ENCODE measurements at regions not wholly inside any gene's neighbourhood (a gene's known extent, or its start where the extent isn't known, plus 50 kb on each side); places are given as distances from the start of the nearest gene placed in this dataset.

DNA sequence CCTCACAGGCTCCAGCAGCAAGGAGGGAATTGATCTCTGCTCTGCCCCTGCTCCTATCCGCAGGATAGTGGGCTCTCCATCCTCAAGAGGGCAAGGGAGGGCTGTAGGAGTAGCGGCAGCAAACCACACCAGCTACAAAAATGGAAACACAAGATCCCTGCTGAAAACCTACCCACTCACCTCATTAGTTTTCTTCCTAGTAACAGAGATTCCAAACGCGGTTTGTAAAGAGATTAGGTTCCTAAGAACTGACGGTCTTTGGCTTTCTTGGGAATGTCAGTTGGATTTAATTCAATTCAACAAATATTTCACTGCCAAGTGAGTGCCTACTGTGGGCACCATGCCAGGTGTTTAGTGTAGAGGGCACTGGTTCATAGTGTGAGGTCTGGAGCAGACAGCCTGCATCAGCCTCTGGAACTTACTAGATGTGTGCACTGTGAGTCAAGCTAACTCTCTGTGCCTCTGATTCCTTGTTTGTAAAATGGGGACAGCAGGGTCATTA, 84.7 kb downstream of the MRPL46 start:
- no peak for TF ChIP-seq ZFX (IDR thresholded peaks at IDR 0.05; ENCODE audit: borderline replicate concordance)
- TF ChIP-seq, protein P1, sequence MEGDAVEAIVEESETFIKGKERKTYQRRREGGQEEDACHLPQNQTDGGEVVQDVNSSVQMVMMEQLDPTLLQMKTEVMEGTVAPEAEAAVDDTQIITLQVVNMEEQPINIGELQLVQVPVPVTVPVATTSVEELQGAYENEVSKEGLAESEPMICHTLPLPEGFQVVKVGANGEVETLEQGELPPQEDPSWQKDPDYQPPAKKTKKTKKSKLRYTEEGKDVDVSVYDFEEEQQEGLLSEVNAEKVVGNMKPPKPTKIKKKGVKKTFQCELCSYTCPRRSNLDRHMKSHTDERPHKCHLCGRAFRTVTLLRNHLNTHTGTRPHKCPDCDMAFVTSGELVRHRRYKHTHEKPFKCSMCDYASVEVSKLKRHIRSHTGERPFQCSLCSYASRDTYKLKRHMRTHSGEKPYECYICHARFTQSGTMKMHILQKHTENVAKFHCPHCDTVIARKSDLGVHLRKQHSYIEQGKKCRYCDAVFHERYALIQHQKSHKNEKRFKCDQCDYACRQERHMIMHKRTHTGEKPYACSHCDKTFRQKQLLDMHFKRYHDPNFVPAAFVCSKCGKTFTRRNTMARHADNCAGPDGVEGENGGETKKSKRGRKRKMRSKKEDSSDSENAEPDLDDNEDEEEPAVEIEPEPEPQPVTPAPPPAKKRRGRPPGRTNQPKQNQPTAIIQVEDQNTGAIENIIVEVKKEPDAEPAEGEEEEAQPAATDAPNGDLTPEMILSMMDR (IDR thresholded peaks at IDR 0.05): no peak
- no peak overlapping the region for H3K27ac ChIP-seq

DNA sequence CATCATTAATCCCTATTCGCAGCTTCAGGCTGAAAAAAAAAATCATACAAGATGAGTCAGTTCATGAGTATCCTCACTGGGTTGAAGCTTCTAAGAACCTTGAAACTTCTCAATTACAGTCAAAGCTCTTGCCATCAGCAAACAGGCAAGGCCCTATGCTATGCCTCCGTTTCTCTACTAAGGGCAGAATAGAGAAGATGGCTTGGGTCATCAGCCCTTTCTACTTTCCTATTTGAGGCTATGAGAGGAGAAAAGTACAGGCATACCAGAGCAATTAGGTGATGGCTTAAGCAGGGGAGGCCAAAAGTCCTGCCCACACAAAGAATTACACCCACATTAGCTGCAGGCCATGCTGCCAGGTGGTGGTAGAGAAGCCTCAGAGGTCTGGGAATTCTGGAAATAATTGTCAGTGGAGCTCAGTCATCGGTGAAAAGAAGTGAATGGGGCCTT, 89.0 kb downstream of the MRPL46 start:
- no peak overlapping the region for H3K27ac ChIP-seq
- TF ChIP-seq, protein P1 (IDR thresholded peaks at IDR 0.05): no peak
- TF ChIP-seq ZFX (IDR thresholded peaks at IDR 0.05; ENCODE audit: borderline replicate concordance): no peak

DNA sequence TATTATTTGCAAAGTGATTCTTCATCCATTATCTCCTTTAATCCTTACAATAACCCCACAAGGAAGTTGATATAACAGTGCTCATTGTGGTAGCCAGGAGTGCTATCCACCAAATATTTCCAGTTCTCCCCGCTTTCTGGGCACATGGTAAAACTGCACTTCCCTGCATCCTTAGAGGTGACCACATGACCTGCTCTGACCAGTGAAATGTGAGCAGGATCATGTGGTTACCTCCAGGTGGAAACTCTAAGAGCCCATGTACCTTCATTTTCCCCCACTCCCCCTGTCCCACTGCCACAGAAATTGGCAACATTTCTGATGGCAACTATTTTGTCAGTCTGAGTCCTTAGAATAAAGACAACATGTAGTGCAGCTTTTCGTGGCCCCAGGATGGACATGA, 89.7 kb downstream of the MRPL46 start:
- H3K27ac ChIP-seq: no peak overlapping the region
- no peak for TF ChIP-seq ZFX (IDR thresholded peaks at IDR 0.05; ENCODE audit: borderline replicate concordance)
- TF ChIP-seq, protein P1 (IDR thresholded peaks at IDR 0.05): no peak

DNA sequence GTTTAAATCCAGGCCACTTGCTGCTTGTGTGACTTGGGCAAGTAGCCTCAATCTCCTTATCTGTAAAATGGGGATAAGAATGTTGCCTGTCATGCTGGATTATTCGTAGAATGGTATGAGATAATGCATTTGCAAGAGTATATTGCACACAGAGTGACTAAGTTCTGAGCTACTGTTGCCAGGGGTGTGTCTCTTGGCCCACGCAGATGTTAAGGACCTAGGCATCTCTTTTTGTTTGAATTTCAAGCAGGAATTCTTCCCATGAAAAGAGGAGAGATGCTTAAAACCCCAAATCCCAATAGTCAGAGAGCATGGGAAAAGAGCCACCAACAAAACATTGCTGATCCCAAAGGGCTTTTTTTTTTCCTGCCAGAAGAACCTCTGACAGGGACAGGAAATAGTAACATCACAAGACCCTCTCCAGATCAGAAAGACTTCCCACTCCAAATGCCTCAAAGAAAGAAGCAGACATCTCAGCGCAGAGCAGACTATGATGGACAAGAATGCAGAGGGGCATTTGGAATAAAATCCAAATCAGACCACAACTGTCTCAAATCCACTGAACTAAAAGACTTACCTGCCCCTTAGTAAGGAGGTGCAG, 90.5 kb downstream of the MRPL46 start:
- H3K27ac ChIP-seq: no peak overlapping the region
- no peak for TF ChIP-seq ZFX (IDR thresholded peaks at IDR 0.05; ENCODE audit: borderline replicate concordance)
- TF ChIP-seq, protein P1 (IDR thresholded peaks at IDR 0.05): no peak

DNA sequence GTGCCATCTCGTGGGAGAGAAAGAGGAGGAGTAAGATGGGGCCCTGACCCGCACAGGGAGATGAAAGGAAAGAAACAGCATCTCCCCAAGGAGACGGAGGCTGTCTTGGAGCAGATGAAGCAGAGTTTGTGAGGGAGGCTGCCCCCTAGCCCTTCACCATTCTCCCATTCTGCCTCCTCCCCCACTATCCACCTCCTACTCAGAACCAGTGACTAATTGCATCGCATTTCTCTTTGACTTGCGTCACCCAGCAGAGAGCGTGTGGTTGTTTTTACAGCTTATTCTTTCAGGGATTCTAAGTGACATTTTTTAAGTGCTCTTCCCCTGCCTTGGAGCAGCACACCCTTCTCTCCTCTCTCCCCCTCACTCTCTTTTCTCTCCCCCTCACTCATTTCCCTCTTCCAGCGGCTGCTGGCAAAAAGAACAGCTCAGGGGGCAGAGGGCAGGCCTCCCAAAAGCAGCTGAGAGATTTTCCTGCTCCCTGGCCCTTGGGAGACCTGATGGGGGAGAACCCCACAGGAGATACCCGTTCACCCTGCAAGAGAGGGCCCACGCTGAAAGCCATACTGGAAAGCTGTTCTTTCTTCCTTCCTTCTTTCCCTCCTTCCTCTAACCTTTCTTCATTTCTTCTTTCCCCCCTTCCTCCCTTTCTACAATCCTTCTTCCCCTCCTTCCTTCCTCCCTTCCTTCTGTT, 91.8 kb downstream of the MRPL46 start:
- TF ChIP-seq ZFX (IDR thresholded peaks at IDR 0.05; ENCODE audit: borderline replicate concordance): no peak
- TF ChIP-seq, protein P1 (IDR thresholded peaks at IDR 0.05): no peak
- H3K27ac ChIP-seq: no peak overlapping the region

DNA sequence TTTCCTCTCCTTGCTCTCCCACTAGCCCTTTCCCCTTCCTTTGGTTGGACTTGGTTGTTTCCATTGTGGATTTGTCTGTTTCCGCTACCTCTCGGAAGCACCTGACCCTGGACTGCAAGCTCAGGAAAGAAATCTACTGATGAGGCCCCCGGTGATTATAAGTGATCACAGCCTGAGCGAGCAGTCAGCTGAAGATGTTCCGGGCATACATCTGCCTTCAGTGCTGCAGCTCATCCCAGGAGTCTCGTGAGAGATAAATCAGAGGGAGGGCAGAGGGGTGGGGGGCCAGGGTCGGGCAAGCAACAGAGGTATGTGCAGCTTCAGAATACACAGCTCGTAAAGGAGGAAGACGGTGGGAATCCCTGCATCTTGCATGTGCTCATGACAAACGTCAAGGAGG, 102.1 kb downstream of the MRPL46 start:
- TF ChIP-seq ZFX (IDR thresholded peaks at IDR 0.05; ENCODE audit: borderline replicate concordance): no peak
- TF ChIP-seq, protein P1 (IDR thresholded peaks at IDR 0.05): no peak
- no peak overlapping the region for H3K27ac ChIP-seq

DNA sequence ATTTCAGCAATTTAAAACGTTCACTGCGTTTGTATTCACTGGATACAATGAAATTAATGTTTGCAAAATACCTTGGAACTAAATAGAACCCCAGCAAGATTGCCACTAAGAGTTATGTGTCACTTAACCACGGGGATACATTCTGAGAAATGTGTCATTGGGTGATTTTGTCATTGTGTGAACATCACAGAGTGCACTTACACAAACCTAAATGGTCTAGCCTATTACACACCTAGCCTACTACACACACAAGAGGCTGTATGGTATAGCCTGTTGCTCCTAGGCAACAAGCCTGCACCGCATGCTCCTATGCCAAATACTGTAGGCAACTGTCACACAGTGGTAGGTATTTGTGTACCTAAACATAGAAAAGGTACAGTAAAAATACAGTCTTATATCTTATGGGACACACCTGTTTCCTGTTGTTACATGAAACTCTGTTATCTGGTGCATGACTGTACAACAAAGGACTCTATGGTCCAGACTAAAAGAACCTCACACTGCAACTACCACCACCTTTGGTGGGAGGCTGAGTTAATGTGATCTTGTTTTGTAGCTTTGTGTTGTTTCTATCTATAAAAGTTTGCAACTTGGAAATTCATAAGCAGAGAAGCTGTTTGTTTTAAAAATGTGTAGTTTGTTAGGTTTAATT, 92.2 kb upstream of the NTRK3 start:
- H3K27ac ChIP-seq: no peak overlapping the region
- TF ChIP-seq, protein P1 (IDR thresholded peaks at IDR 0.05): no peak
- TF ChIP-seq ZFX (IDR thresholded peaks at IDR 0.05; ENCODE audit: borderline replicate concordance): no peak
